ENCODE measurements at regions not wholly inside any gene's neighbourhood (a gene's known extent, or its start where the extent isn't known, plus 50 kb on each side); places are given as distances from the start of the nearest gene placed in this dataset.

- H3K9me3 ChIP-seq = peaks cover 0 to 13% (median 0%) of the 10 kb centered on the region in 12 donors
- H3K36me3 ChIP-seq = no peaks in the 10 kb centered on the region
- no peaks in the 10 kb centered on the region for H3K27me3 ChIP-seq
- H3K4me3 ChIP-seq = no peak overlapping the region
- DNase-seq (no peak), ATAC-seq (no peak)
- 49 to 93% (median 82%) methylated on average over 2 of the region's 2 CpGs for WGBS, 4 donors
- intact Hi-C loops (cut with DNase I) = loop anchor here in 1 of 10 donors (5.0 kb wide), 1 partner anchor 1572 kb away; no protein-coding TSS in a partner anchor
- H3K4me1 ChIP-seq = peaks cover 0 to 4% (median 0%) of the 10 kb centered on the region in 12 donors
- TF ChIP-seq CTCF (IDR thresholded peaks at IDR 0.05) = no peak
- no peak for TF ChIP-seq POLR2A (IDR thresholded peaks at IDR 0.05)
- H3K27ac ChIP-seq = no peak overlapping the region
Observed at GRCh38 chr2:7115364-7115763, 198.2 kb downstream of the RNF144A start.

- no peaks in the 10 kb centered on the region for H3K27me3 ChIP-seq
- DNase-seq (no peak), ATAC-seq (no peak)
- H3K4me3 ChIP-seq = no peak overlapping the region
- intact Hi-C loops (cut with DNase I) = loop anchor here in 1 of 10 donors (5.0 kb wide), 1 partner anchor 1571 kb away; no protein-coding TSS in a partner anchor
- TF ChIP-seq POLR2A (IDR thresholded peaks at IDR 0.05) (no peak), CTCF (IDR thresholded peaks at IDR 0.05) (no peak)
- H3K27ac ChIP-seq = no peak overlapping the region
- peaks cover 0 to 4% (median 0%) of the 10 kb centered on the region in 12 donors for H3K4me1 ChIP-seq
- 90 to 93% (median 92%) methylated on average over 4 of the region's 4 CpGs for WGBS, 4 donors
- no peaks in the 10 kb centered on the region for H3K36me3 ChIP-seq
- H3K9me3 ChIP-seq = peaks cover 0 to 13% (median 0%) of the 10 kb centered on the region in 12 donors
Observed at GRCh38 chr2:7115906-7116305, 198.7 kb downstream of the RNF144A start.

- DNase-seq (no peak), ATAC-seq (no peak)
- peaks cover 0 to 4% (median 0%) of the 10 kb centered on the region in 12 donors for H3K4me1 ChIP-seq
- H3K27me3 ChIP-seq = no peaks in the 10 kb centered on the region
- H3K27ac ChIP-seq = no peak overlapping the region
- 94 to 98% (median 95%) methylated on average over 2 of the region's 2 CpGs for WGBS, 4 donors
- intact Hi-C loops (cut with DNase I) = loop anchor here in 1 of 10 donors (5.0 kb wide), 1 partner anchor 1571 kb away; no protein-coding TSS in a partner anchor
- H3K36me3 ChIP-seq = no peaks in the 10 kb centered on the region
- TF ChIP-seq POLR2A (IDR thresholded peaks at IDR 0.05) (no peak), CTCF (IDR thresholded peaks at IDR 0.05) (no peak)
- peaks cover 0 to 13% (median 0%) of the 10 kb centered on the region in 12 donors for H3K9me3 ChIP-seq
- no peak overlapping the region for H3K4me3 ChIP-seq
Observed at GRCh38 chr2:7116511-7116910, 199.3 kb downstream of the RNF144A start.

- Histone ChIP-seq H3K4me1 (peaks cover 0 to 4% (median 0%) of the 10 kb centered on the region in 12 donors), H3K27ac (no peak overlapping the region), H3K36me3 (no peaks in the 10 kb centered on the region), H3K27me3 (no peaks in the 10 kb centered on the region), H3K9me3 (peaks cover 0 to 13% (median 0%) of the 10 kb centered on the region in 12 donors), H3K4me3 (no peak overlapping the region)
- intact Hi-C loops (cut with DNase I) = loop anchor here in 1 of 10 donors (5.0 kb wide), 1 partner anchor 1570 kb away; no protein-coding TSS in a partner anchor
- DNase-seq = no peak
- no peak for ATAC-seq
- 89 to 95% (median 93%) methylated on average over 8 of the region's 8 CpGs for whole genome bisulfite sequencing, 4 donors
- TF ChIP-seq CTCF (IDR thresholded peaks at IDR 0.05) (no peak), POLR2A (IDR thresholded peaks at IDR 0.05) (no peak)
Observed at GRCh38 chr2:7117076-7117475, 199.9 kb downstream of the RNF144A start.

Measured in heart left ventricle (tissue), 16 donors.